H1 (cell line): ENCODE measurements at regions not wholly inside any gene's neighbourhood (a gene's known extent, or its start where the extent isn't known, plus 50 kb on each side); places are given as distances from the start of the nearest gene placed in this dataset.

ENCODE experiments used
- CTCF ChIA-PET: fragments of 300-600 bp; sonication (Branson Sonifier 250); formaldehyde crosslinking; loops from one replicate; lab custom pipeline; 2021; ENCODE audit not compliant: partially characterized antibody; lab: Charles Lee
- POLR2A ChIA-PET: fragments of 300-600 bp; sonication (Branson Sonifier 250); formaldehyde crosslinking; loops from one replicate; lab custom pipeline; 2021; ENCODE audit warnings: inconsistent platforms; ENCODE audit not compliant: partially characterized antibody; lab: Charles Lee
- DNase-seq, 2 experiments: peaks; one replicate each; pipeline versions ENCODE4 v3.0.0 to v3.0.0-alpha.2; 2010 to 2022; ENCODE audit warnings: low spot score in 2 of 2, low read depth in 1 of 2, mixed read lengths in 1 of 2
- FAIRE-seq: peaks from 2 replicates; lab custom pipeline; 2011; peaks lifted over from hg19 to GRCh38; lab: Jason Lieb, UNC
- H2AFZ ChIP-seq: 2 replicates; pipeline ENCODE4 v1.8.1; 2012; ENCODE audit warnings: low read length, inconsistent platforms
- H2AK5ac ChIP-seq: 2 replicates; pipeline ENCODE4 v1.6.1; 2013; ENCODE audit warnings: low read depth, low read length
- H2BK120ac ChIP-seq: replicated peaks from 2 replicates; pipeline ENCODE3; 2013; ENCODE audit warnings: low read depth, low read length, inconsistent platforms
- H2BK12ac ChIP-seq: 2 replicates; pipeline ENCODE4 v1.6.1; 2013; ENCODE audit warnings: low read depth, low read length
- H2BK15ac ChIP-seq: 2 replicates; pipeline ENCODE4 v1.6.1; 2013; ENCODE audit warnings: low read length
- H2BK20ac ChIP-seq: 2 replicates; pipeline ENCODE4 v1.6.1; 2013; ENCODE audit warnings: low read length
- H2BK5ac ChIP-seq: 2 replicates; pipeline ENCODE4 v1.6.1; 2013; ENCODE audit warnings: low read depth, low read length
- H3K14ac ChIP-seq: 2 replicates; pipeline ENCODE4 v1.6.1; 2013; ENCODE audit warnings: inconsistent platforms; ENCODE audit not compliant: insufficient read length
- H3K18ac ChIP-seq: 2 replicates; pipeline ENCODE4 v1.6.1; 2013; ENCODE audit warnings: low read length; ENCODE audit errors: extremely low read depth
- H3K23ac ChIP-seq: 2 replicates; pipeline ENCODE4 v1.6.1; 2013; ENCODE audit warnings: inconsistent platforms; ENCODE audit not compliant: insufficient read length
- H3K23me2 ChIP-seq: 2 replicates; pipeline ENCODE4 v1.6.1; 2013; ENCODE audit warnings: low read depth, low read length
- H3K27ac ChIP-seq: 2 replicates; pipeline ENCODE4 v1.6.1; 2011; ENCODE audit warnings: low read depth, low read length, inconsistent platforms
- H3K27me3 ChIP-seq, 4 experiments: replicated peaks in 1 of 4; 1 replicate in 1 of 4; 2 replicates in 3 of 4; pipeline versions ENCODE4 v1.6.1 to v1.8.1; 2011 to 2013; ENCODE audit warnings: low read length in 3 of 4, mild to moderate bottlenecking in 3 of 4, inconsistent platforms in 2 of 4, mixed read lengths in 2 of 4, moderate library complexity in 1 of 4; ENCODE audit not compliant: control insufficient read depth in 3 of 4, insufficient read depth in 3 of 4; ENCODE audit errors: extremely low read depth in 1 of 4
- H3K36me3 ChIP-seq, 4 experiments: 2 replicates each; pipeline versions ENCODE4 v1.6.1 to v1.8.1; 2011 to 2013; ENCODE audit warnings: mild to moderate bottlenecking in 4 of 4, low read length in 3 of 4, moderate library complexity in 2 of 4, control low read depth in 1 of 4, inconsistent platforms in 1 of 4; ENCODE audit not compliant: insufficient read depth in 4 of 4, control insufficient read depth in 2 of 4
- H3K4ac ChIP-seq: replicated peaks from 2 replicates; pipeline ENCODE3; 2013; ENCODE audit warnings: low read length, low read depth, mixed read lengths, inconsistent platforms; ENCODE audit not compliant: insufficient read length
- H3K4me1 ChIP-seq, 4 experiments: replicated peaks in 1 of 4; 1 replicate in 1 of 4; 2 replicates in 3 of 4; pipeline versions ENCODE4 v1.6.1 to v1.8.1; 2011 to 2013; ENCODE audit warnings: low read length in 3 of 4, inconsistent platforms in 2 of 4, mixed read lengths in 1 of 4; ENCODE audit not compliant: insufficient read depth in 4 of 4, control insufficient read depth in 3 of 4
- H3K4me2 ChIP-seq, 2 experiments: 2 replicates each; pipeline versions ENCODE4 v1.6.1 to v1.8.1; 2011 to 2013; ENCODE audit warnings: low read depth in 2 of 2, low read length in 2 of 2, control low read depth in 1 of 2, inconsistent platforms in 1 of 2, mild to moderate bottlenecking in 1 of 2; ENCODE audit not compliant: insufficient read depth in 1 of 2
- H3K4me3 ChIP-seq, 4 experiments: fragments of 200-600, 300-600 bp in 1 of 4; sonication (generic), shearing (Covaris generic), sonication (Bioruptor Twin) in 1 of 4; 2 replicates each; pipeline versions ENCODE4 v1.5.1 to v1.8.1; 2011 to 2016; ENCODE audit warnings: low read length in 4 of 4, low read depth in 3 of 4, control low read depth in 2 of 4, inconsistent platforms in 2 of 4, mild to moderate bottlenecking in 2 of 4, mixed read lengths in 1 of 4, moderate library complexity in 1 of 4; ENCODE audit not compliant: insufficient read depth in 2 of 4; ENCODE audit errors: extremely low read depth in 1 of 4
- H3K56ac ChIP-seq: replicated peaks from 2 replicates; pipeline ENCODE3; 2013; ENCODE audit warnings: low read depth, mild to moderate bottlenecking, mixed read lengths, low read length, inconsistent platforms; ENCODE audit not compliant: insufficient read length
- H3K79me1 ChIP-seq: 2 replicates; pipeline ENCODE4 v1.6.1; 2013; ENCODE audit warnings: low read depth, low read length, control low read depth
- H3K79me2 ChIP-seq, 2 experiments: 2 replicates each; pipeline versions ENCODE4 v1.6.1 to v1.8.1; 2012 to 2013; ENCODE audit warnings: low read length in 2 of 2, mild to moderate bottlenecking in 2 of 2, inconsistent platforms in 1 of 2; ENCODE audit not compliant: insufficient read depth in 2 of 2, control insufficient read depth in 1 of 2
- H3K9ac ChIP-seq, 4 experiments: replicated peaks in 1 of 4; 1 replicate in 1 of 4; 2 replicates in 3 of 4; pipeline versions ENCODE4 v1.6.1 to v1.8.1; 2011 to 2013; ENCODE audit warnings: low read depth in 3 of 4, low read length in 3 of 4, control low read depth in 2 of 4, mild to moderate bottlenecking in 2 of 4, moderate library complexity in 2 of 4, inconsistent platforms in 1 of 4; ENCODE audit errors: extremely low read depth in 1 of 4
- H3K9me3 ChIP-seq, 2 experiments: 2 replicates each; pipeline versions ENCODE4 v1.6.1 to v1.8.1; 2012 to 2013; ENCODE audit warnings: mild to moderate bottlenecking in 2 of 2, moderate library complexity in 2 of 2, control low read depth in 1 of 2, inconsistent platforms in 1 of 2, low read depth in 1 of 2, low read length in 1 of 2, mixed read lengths in 1 of 2; ENCODE audit not compliant: insufficient read depth in 2 of 2
- H4K20me1 ChIP-seq, 2 experiments: replicated peaks in 1 of 2; 2 replicates each; pipeline versions ENCODE3 to v1.8.1; 2011 to 2013; ENCODE audit warnings: inconsistent platforms in 2 of 2, low read length in 2 of 2, mild to moderate bottlenecking in 1 of 2; ENCODE audit not compliant: insufficient read depth in 2 of 2, control insufficient read depth in 1 of 2
- H4K5ac ChIP-seq: 2 replicates; pipeline ENCODE4 v1.6.1; 2013; ENCODE audit warnings: low read length, low read depth, mixed read lengths, inconsistent platforms; ENCODE audit not compliant: insufficient read length
- H4K8ac ChIP-seq: 2 replicates; pipeline ENCODE4 v1.8.0; 2013; ENCODE audit warnings: mild to moderate bottlenecking, moderate library complexity, low read length, inconsistent platforms; ENCODE audit not compliant: insufficient read depth; ENCODE audit errors: extremely low read depth
- H4K91ac ChIP-seq: replicated peaks from 2 replicates; pipeline ENCODE3; 2013; ENCODE audit warnings: low read length, mixed read lengths, inconsistent platforms; ENCODE audit not compliant: insufficient read length
- CBX5 ChIP-seq: fragments of 300-800, 300-1000 bp; sonication (generic); IDR thresholded peaks from 2 replicates; pipeline ENCODE4 v1.7.1; 2016; ENCODE audit warnings: antibody characterized with exemption, low read length, low read depth
- CHD1 ChIP-seq: IDR thresholded peaks from 2 replicates; pipeline ENCODE4 v1.6.1; 2012; ENCODE audit warnings: low read depth, low read length, improper control_type of control experiment
- EP300 ChIP-seq, 2 experiments: IDR thresholded peaks; 1 replicate in 1 of 2; 2 replicates in 1 of 2; pipeline ENCODE4 v1.6.1; 2011 to 2012; ENCODE audit warnings: low read depth in 2 of 2, low read length in 2 of 2, mild to moderate bottlenecking in 2 of 2, borderline replicate concordance in 1 of 2, inconsistent platforms in 1 of 2, moderate library complexity in 1 of 2
- EZH2 ChIP-seq: fragments of 200-600 bp; sonication (generic); IDR thresholded peaks from 2 replicates; pipeline ENCODE4 v1.7.1; 2012; ENCODE audit warnings: low read depth, mild to moderate bottlenecking, moderate library complexity, low read length, inconsistent platforms; ENCODE audit not compliant: severe bottlenecking
- JUN ChIP-seq: IDR thresholded peaks from 2 replicates; pipeline ENCODE4 v1.6.1; 2011; ENCODE audit warnings: low read depth, mild to moderate bottlenecking, improper control_type of control experiment, low read length
- MAX ChIP-seq: IDR thresholded peaks from 2 replicates; pipeline ENCODE4 v1.6.1; 2012; ENCODE audit warnings: inconsistent platforms
- RAD21 ChIP-seq, 2 experiments: IDR thresholded peaks in 1 of 2; conservative IDR thresholded peaks in 1 of 2; 2 replicates each; pipeline ENCODE4 v1.6.1; 2011; ENCODE audit warnings: low read depth in 2 of 2, low read length in 2 of 2, improper control_type of control experiment in 1 of 2, inconsistent platforms in 1 of 2, mild to moderate bottlenecking in 1 of 2, moderate library complexity in 1 of 2
- RBBP5 ChIP-seq: IDR thresholded peaks from 2 replicates; pipeline ENCODE4 v1.7.1; 2012; ENCODE audit warnings: low read depth, mild to moderate bottlenecking, inconsistent platforms, low read length, moderate library complexity, borderline replicate concordance
- SP4 ChIP-seq: IDR thresholded peaks from 2 replicates; pipeline ENCODE4 v1.6.1; 2012; ENCODE audit warnings: low read length, inconsistent platforms
- YY1 ChIP-seq: IDR thresholded peaks from 2 replicates; pipeline ENCODE4 v1.6.1; 2011; ENCODE audit warnings: low read depth, mild to moderate bottlenecking, low read length
- WGBS, 2 experiments: shearing (Covaris generic) in 1 of 2; methylation state at CpG; one replicate each; pipeline versions ENCODE4 v1.1.6 to v1.1.7; 2013 to 2015; ENCODE audit warnings: low lambda C conversion rate in 2 of 2, mixed read lengths in 2 of 2, inconsistent platforms in 1 of 2, low coverage in 1 of 2, missing lambda C conversion rate in 1 of 2; ENCODE audit not compliant: insufficient replicate concordance in 2 of 2, insufficient coverage in 1 of 2, insufficient read length in 1 of 2; ENCODE audit errors: extremely low coverage in 1 of 2, missing lambda C conversion rate in 1 of 2; 5-methylcytosine and 5-hydroxymethylcytosine counted together
- TF ChIP-seq, protein P1 (sequence below): IDR thresholded peaks from 2 replicates; pipeline ENCODE4 v1.6.1; 2012; ENCODE audit warnings: inconsistent platforms
- TF ChIP-seq, protein P2 (sequence below): IDR thresholded peaks from 2 replicates; pipeline ENCODE4 v1.6.1; 2012; ENCODE audit warnings: low read length, inconsistent platforms

DNA sequence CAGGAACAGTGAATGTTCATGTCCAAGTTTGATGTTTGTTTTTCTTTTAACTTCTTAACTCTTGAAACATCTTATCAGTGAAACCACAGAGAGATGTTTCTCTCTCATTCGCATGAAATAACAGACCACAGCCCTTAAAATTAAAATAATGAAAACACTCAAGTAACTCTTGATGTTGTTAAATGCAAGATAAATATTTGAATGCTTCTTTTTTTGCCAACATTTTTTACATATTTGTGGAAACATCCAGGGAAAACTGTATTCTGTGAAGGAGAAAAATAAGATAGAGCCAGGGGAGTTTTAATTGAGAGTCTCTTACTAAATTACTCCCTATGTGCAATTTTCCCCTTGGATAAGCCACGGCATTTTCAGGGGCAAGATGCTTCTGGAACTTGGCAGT lies 361.8 kb upstream of the MGMT start:
- TF ChIP-seq CHD1 (no peak), EZH2 (no peak), CBX5 (no peak), SP4 (no peak), MAX (no peak), EP300 (IDR thresholded peaks at IDR 0.05; ENCODE audit: borderline replicate concordance in 1 of 2, low read depth in 2 of 2, low read length in 2 of 2) (no peak), YY1 (no peak), RAD21 (IDR thresholded peaks at IDR 0.05 in 1 of 2, conservative IDR thresholded peaks at IDR 0.05 in 1 of 2; ENCODE audit: low read depth in 2 of 2, low read length in 2 of 2) (no peak), JUN (no peak), RBBP5 (no peak)
- TF ChIP-seq, protein P1, sequence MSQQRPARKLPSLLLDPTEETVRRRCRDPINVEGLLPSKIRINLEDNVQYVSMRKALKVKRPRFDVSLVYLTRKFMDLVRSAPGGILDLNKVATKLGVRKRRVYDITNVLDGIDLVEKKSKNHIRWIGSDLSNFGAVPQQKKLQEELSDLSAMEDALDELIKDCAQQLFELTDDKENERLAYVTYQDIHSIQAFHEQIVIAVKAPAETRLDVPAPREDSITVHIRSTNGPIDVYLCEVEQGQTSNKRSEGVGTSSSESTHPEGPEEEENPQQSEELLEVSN = no peak
- TF ChIP-seq, protein P2, sequence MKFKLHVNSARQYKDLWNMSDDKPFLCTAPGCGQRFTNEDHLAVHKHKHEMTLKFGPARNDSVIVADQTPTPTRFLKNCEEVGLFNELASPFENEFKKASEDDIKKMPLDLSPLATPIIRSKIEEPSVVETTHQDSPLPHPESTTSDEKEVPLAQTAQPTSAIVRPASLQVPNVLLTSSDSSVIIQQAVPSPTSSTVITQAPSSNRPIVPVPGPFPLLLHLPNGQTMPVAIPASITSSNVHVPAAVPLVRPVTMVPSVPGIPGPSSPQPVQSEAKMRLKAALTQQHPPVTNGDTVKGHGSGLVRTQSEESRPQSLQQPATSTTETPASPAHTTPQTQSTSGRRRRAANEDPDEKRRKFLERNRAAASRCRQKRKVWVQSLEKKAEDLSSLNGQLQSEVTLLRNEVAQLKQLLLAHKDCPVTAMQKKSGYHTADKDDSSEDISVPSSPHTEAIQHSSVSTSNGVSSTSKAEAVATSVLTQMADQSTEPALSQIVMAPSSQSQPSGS = no peak
- no peak for FAIRE-seq
- Histone ChIP-seq H2BK20ac (no peak overlapping the region), H3K79me1 (no peaks in the 10 kb centered on the region), H3K23ac (no peak overlapping the region), H2AK5ac (no peak overlapping the region), H3K27me3 (no peaks in the 10 kb centered on the region), H3K23me2 (no peaks in the 10 kb centered on the region), H2AFZ (no peak overlapping the region), H3K4ac (no peak overlapping the region), H4K91ac (no peak overlapping the region), H4K8ac (no peak overlapping the region), H3K27ac (no peak overlapping the region), H4K20me1 (no peaks in the 10 kb centered on the region), H3K9ac (no peak overlapping the region), H3K56ac (no peak overlapping the region), H2BK5ac (no peak overlapping the region), H3K4me3 (no peak overlapping the region), H2BK12ac (no peak overlapping the region), H3K79me2 (no peaks in the 10 kb centered on the region), H3K9me3 (no peaks in the 10 kb centered on the region), H2BK15ac (no peak overlapping the region), H3K4me1 (no peaks in the 10 kb centered on the region), H3K36me3 (no peaks in the 10 kb centered on the region), H3K4me2 (no peak overlapping the region), H3K14ac (no peak overlapping the region), H3K18ac (no peak overlapping the region), H4K5ac (no peak overlapping the region), H2BK120ac (no peak overlapping the region)
- POLR2A ChIA-PET = no interaction called here
- CTCF ChIA-PET = no interaction called here
- no peak for DNase-seq
- 93% methylated on average over 2 of the region's 2 CpGs; no CpG with 5 or more reads in 1 of the 2 experiments for WGBS, 2 experiments
